ENCODE measurements at regions not wholly inside any gene's neighbourhood (a gene's known extent, or its start where the extent isn't known, plus 50 kb on each side); places are given as distances from the start of the nearest gene placed in this dataset.
"Not testable (repeated sequence)": the region's sequence is repeated elsewhere in the genome, so short reads cannot be mapped to it uniquely, and the experiment has no call there.

DNA sequence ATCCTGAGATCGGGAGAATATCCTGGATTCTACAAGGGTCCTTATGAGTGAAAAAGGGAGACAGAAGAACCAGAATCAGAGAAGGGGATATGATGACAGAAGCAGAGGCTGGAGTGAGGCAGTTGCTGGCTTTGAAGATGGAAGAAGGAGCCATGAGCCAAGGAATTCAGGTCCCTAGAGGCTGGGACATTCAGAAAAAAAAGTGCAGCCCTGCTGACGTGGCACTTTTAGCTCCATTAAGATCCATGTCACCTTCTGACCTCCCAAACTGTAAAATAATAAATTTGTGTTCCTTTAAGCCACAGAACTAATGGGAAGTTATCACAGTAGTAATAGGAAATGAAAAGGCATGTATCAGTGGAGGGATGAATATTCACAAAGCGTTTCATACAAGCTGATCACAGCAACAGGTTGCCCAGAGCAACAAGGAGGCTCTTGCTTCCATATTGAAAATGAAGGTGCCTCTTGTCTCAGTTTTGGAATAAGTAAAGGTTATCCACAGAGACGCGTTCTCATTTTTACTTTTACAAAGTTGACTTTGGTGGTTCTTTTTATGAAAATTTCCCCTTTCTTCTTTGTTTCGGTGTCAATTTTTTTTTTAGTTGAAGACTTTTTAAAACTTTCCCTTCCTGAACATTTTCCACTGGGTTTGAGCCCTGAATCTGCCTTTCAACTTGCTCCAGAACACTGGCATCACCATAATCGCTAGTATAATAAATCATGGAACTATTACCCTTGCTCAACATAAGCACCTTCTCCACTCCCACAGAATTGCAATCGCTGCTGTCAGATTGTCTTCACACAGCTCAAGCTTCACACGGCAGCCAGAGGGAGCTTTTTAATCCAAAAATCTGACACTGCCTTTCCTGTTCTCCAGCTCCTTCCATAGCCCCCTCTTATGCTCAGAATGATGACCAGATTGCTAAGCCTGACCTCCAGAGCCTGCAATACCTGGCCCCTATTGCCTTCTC, 127.6 kb upstream of the RBPJ start:
- intact Hi-C loops (cut with DNase I), result no loop called here
- Histone ChIP-seq H3K27ac (no peak overlapping the region), H3K36me3 (no peaks in the 10 kb centered on the region), H3K4me3 (no peak overlapping the region), H3K4me1 (peaks cover 0 to 20% (median 0%) of the 10 kb centered on the region in 12 donors), H3K9me3 (no peaks in the 10 kb centered on the region), H3K27me3 (no peaks in the 10 kb centered on the region)
- ATAC-seq, result no peak
- no peak for TF ChIP-seq POLR2A (IDR thresholded peaks at IDR 0.05)
- no peak for TF ChIP-seq CTCF (IDR thresholded peaks at IDR 0.05)
- 64 to 72% (median 70%) methylated on average over 9 of the region's 9 CpGs for WGBS, 4 donors
- DNase-seq, result no peak

DNA sequence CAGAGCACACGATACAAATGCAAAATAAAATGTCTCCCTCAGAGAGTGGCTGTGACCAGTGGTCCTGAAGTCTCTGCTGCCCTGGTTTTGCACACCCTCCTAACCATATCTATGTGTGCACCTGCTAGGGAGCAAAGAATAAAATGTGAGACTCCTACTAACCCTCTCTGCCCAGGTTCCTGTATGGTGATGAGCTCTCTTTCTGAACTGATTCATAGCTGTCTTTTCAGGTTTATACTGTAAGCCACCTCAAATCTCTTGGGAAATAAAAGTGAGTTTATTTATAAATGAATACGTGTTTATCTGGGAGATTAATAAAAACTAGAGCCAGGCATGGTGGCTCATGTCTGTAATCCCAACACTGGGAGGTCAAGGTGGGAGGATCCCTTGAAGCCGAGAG, 126.0 kb upstream of the RBPJ start:
- intact Hi-C loops (cut with DNase I), result no loop called here
- no peaks in the 10 kb centered on the region for H3K27me3 ChIP-seq
- ATAC-seq (no peak), DNase-seq (no peak)
- peaks cover 0 to 22% (median 0%) of the 10 kb centered on the region in 12 donors for H3K4me1 ChIP-seq
- no peak overlapping the region for H3K27ac ChIP-seq
- H3K9me3 ChIP-seq, result no peaks in the 10 kb centered on the region
- H3K4me3 ChIP-seq, result no peak overlapping the region
- H3K36me3 ChIP-seq, result no peaks in the 10 kb centered on the region
- 84 to 93% (median 86%) methylated on average over 3 of the region's 3 CpGs for WGBS, 4 donors
- TF ChIP-seq POLR2A (IDR thresholded peaks at IDR 0.05), result no peak

DNA sequence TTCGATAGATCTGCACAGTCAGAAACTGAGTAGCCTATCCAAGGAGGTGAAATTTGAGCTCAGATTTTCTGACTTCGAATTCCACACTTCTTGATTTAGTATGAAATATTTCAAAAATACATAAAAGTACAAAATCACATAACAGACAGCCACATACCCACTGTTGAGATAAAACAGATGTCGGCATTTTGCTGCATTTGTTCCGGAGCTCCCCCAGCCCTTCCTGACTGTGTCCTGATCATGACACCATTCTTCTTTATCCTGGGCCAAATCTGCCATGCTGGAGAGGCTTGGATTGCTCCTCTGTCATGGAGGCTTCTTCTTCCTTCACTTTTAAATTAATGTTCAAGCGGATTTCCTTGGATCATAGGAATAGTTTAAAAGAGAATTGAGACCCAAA, 124.2 kb upstream of the RBPJ start:
- no peak overlapping the region for H3K27ac ChIP-seq
- no peak for ATAC-seq
- peaks cover 0 to 22% (median 0%) of the 10 kb centered on the region in 12 donors for H3K4me1 ChIP-seq
- DNase-seq, result no peak
- TF ChIP-seq CTCF (IDR thresholded peaks at IDR 0.05) (no peak), POLR2A (IDR thresholded peaks at IDR 0.05) (no peak)
- no peaks in the 10 kb centered on the region for H3K36me3 ChIP-seq
- no peak overlapping the region for H3K4me3 ChIP-seq
- no peaks in the 10 kb centered on the region for H3K27me3 ChIP-seq
- no peaks in the 10 kb centered on the region for H3K9me3 ChIP-seq
- WGBS, 4 donors, result 78 to 80% (median 79%) methylated on average over 5 of the region's 5 CpGs
- intact Hi-C loops (cut with DNase I), result no loop called here

- Histone ChIP-seq H3K9me3 (no peaks in the 10 kb centered on the region), H3K36me3 (no peaks in the 10 kb centered on the region), H3K27ac (peak overlapping the region in 1 of 12 donors; percentile 48), H3K4me1 (peaks cover 0 to 22% (median 0%) of the 10 kb centered on the region in 12 donors), H3K4me3 (no peak overlapping the region), H3K27me3 (no peaks in the 10 kb centered on the region)
- ATAC-seq, result peak in 1 of 4 donors; percentile 15
- no peak for TF ChIP-seq CTCF (IDR thresholded peaks at IDR 0.05)
- no peak for TF ChIP-seq POLR2A (IDR thresholded peaks at IDR 0.05)
- intact Hi-C loops (cut with DNase I), result no loop called here
- peak in 1 of 5 donors; percentile 27 for DNase-seq
- 78 to 82% (median 81%) methylated on average over 9 of the region's 9 CpGs for WGBS, 4 donors
Observed at GRCh38 chr4:26197018-26197779, 123.6 kb upstream of the RBPJ start.

- 76 to 91% (median 78%) methylated on average over 8 of the region's 8 CpGs for WGBS, 4 donors
- H3K4me1 ChIP-seq, result peaks cover 0 to 28% (median 0%) of the 10 kb centered on the region in 12 donors
- ATAC-seq; intact Hi-C loops (cut with DNase I); H3K4me3 ChIP-seq; H3K27me3 ChIP-seq; H3K27ac ChIP-seq; H3K9me3 ChIP-seq; H3K36me3 ChIP-seq; DNase-seq: not testable (repeated sequence)
Observed at GRCh38 chr4:26198931-26199330, 121.9 kb upstream of the RBPJ start.

Data from heart left ventricle (tissue), 16 donors.